Stimulated activated naive CD8-positive, alpha-beta T cell treated with anti-CD3 and anti-CD28 coated beads, Interleukin-15, Interleukin-2, amounts not matched to agents 100 U/mL and 50 U/mL, for 24 hours (primary cell): ENCODE measurements at regions not wholly inside any gene's neighbourhood (a gene's known extent, or its start where the extent isn't known, plus 50 kb on each side); places are given as distances from the start of the nearest gene placed in this dataset.
"Not testable (repeated sequence)": the region's sequence is repeated elsewhere in the genome, so short reads cannot be mapped to it uniquely, and the experiment has no call there.

Source experiments
- ATAC-seq: fragments of 150-1000 bp; cut with Tn5 transposase; one replicate; pipeline ENCODE4 v1.10.0; 2021
- DNase-seq: peaks from one replicate; pipeline ENCODE4 v3.0.0; 2021

DNA sequence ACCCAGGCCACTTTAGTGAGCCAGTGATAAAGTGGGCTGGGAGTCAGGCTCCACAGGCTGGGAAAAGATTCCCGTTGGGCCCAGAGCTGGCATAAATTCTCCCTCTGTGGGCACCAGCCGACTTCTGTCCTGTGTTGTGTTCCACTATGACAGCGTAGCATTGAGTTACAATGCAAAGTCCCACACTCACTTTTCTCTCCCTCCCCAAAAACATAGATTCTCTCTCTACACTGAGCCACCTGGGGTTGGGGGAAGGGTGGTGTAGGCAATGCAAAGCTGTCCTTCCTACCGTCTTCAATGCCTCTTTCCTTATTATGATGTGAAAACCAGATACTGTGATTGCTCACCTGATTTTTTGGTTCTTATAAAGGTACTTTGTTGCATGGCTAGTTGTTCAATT, 566.2 kb downstream of the RAPGEF2 start:
- DNase-seq (no peak), ATAC-seq (no peak)

DNA sequence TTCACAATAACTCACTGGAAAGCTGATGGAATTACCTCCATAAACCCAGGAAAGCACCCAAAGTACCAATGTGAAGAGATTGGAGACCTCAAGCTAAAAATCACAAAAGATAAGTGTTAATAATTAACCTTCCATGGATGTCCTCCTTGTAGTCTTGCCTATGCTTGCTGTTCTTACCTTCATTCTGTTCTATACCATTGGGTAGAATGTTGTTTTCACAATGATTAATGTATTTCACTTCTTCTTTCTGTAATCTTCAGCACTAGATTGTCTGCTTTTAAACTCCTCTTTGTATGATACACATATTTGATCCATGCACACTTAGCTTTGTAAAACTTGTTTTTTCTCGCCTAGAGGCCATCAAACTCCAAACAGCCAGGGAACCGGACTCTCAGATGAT, 570.3 kb downstream of the RAPGEF2 start:
- no peak for ATAC-seq
- DNase-seq, result no peak

DNA sequence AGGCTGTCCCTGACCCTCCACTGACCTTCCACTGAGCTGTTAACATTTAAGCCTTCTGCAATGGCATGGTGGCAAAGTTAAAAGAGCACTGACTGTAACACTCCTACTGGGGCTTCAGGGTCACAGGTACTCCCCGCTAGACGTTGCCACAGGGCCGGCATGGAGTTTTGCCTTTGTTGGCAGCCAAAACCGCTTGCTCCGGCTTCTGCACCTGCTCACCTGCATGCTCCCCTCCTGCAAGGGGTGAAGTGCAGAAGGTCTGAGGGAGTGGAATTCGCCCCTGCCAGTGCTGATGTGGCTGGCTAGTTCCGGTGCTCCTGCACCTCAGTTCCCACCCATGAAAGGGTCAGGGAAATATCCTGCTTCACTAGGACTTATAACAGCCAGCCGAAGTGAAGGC, 571.4 kb downstream of the RAPGEF2 start:
- ATAC-seq (no peak), DNase-seq (no peak)

DNA sequence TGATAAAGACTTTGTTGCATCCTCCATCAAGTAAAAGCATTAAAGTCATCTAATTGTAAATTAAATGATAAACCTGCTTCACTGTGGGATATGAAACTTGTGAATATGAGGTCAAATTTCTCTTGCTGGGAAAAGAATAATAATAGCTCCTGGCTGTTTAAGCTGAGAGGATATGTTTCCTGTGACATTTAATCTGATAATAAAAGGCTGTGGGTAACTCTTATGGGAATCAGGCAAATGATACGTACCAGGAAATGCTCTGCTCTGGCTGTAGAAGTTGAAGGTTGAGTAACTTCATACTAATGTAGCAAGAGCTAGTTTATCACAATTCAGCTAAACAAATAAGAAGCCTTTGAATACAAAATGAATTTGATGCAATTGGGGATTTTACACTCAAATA, 574.6 kb downstream of the RAPGEF2 start:
- no peak for ATAC-seq
- no peak for DNase-seq

DNA sequence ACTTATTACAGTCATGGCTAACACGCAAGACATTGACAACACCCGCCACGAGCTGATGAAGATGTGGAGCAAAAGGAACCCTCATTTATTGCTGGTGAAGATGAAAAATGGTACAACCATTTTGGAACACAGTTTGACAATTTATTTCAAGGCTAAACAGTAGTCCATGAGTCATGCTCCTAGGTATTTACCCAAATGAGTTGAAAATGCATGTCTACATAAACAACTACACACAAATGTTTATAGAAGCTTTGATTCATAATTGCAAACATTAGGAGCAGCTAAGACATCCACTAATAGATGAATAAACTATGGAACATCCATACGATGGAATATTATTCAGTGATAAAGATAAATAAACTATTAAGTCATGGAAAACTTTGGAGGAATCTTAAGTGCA, 580.1 kb downstream of the RAPGEF2 start:
- ATAC-seq, result no peak

DNA sequence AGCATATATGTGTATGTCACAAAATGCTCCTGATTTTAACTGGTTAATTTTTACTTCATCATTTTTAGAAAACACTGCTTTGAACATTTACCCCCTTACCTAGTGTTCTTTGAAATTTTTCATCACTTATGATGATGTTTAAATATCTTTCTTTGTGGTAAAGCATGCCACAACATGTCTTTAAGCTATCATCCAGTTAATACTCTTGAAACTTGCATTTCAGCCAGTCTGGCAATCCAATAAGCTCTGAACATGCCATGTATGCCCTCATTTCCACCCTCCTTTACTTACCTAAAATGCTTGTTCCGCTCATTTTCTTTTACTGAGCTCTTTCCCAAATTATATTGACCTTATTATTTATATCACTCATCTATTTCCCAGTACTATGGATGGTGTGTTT, 581.2 kb downstream of the RAPGEF2 start:
- ATAC-seq (no peak), DNase-seq (no peak)

More for the DNA sequence above, 580.1 kb downstream of the RAPGEF2 start:
- no peak for DNase-seq

DNA sequence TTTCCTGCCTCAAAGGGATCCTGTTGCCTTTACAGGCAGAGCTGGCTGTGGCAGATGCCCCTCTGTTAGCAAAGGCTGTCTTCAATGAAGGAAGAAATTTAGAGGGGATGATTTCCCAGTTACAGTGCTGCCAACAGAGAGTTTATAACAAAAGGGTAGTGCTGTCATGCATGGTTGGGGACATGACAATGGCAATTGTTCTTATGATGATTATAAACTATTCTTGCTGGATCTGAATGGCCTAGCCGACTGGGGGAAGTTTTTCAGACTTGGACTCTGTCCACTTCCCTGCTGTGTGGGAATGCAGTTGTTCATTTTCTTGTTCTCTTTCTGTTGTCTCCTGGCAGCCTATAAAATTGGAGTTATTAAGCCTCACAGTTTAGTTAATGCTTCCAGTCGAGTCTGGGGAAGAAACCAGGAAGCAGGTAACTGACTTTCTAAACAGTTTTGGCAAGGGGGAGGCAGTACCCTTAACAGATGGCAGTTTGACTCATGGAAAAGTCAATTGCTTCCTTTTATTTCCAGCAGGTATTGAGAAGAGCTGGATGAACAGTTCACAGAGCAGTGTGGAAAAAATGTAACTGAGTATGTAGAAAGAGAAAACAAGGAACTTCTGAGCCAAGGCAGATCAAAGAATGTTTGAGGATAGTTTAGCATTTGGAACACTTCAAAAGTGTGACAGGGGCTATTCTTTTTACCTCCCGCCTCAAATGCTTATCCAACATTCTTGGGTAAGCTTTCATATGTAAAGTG, 582.6 kb downstream of the RAPGEF2 start:
- DNase-seq, result no peak
- no peak for ATAC-seq

DNA sequence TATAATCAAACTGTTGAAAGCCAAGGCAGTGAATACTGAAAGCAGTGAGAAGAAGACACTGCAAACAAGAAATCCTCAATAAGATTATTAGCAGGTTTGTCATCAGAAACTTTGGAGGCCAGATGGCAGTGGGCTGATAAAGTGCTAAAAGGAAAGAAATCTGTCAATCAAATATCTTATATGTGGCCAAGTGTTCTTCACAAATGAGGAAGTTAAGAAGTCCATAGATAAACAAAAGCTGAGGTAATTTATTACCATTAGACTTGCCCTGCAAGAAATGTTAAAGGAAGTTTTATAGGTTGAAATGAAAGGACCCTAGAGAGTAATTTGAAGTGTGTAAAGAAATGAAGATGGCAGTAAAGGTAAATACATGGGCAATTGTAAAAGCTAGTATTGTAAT, 586.6 kb downstream of the RAPGEF2 start:
- ATAC-seq, result no peak
- DNase-seq, result no peak

DNA sequence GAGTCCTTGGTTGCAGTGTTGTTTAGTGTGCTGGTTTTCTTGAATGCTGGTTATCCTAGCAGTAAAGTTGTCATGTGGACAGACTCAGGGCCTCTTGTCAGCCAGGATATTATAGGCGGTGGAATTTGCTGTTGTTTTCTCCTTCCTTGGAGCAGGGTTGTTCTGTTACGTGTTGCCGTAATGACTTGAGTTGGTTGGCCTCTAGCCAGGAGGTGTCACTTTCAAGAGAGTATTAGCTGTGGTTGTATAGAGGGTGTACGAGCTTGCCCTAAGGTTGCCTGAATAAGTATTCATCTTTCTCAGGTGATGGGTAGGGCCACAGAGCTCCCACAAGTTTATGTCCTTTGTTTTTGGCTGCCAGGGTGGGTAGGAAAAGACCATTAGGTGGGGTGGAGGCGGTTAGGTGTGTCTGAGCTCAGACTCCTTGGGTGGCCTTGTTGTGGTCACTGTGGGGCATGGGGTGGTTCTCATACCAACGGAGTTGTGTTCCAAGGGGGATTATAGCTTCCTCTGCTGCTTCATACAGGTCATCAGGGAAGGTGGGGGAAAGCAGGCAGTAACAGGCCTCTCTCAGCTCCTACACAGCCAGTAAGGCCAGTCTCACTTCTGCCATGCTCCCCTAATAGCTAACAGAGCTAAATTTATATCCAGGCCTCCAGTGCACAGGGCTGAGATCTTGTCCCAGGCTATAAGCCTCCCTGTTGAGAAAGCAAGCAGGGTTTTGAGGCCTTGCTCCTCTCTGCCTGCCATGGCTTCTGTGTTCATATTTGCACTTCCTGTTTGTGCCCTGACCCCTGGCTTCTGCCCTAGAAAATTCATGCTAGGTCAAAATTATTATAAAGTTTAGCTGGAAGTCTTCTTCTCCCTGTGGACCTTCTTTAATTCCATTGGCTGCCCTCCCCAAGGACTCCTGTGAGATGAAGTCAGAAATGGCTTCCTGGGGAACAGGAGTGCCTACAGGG, 594.7 kb downstream of the RAPGEF2 start:
- ATAC-seq (no peak), DNase-seq (no peak)

DNA sequence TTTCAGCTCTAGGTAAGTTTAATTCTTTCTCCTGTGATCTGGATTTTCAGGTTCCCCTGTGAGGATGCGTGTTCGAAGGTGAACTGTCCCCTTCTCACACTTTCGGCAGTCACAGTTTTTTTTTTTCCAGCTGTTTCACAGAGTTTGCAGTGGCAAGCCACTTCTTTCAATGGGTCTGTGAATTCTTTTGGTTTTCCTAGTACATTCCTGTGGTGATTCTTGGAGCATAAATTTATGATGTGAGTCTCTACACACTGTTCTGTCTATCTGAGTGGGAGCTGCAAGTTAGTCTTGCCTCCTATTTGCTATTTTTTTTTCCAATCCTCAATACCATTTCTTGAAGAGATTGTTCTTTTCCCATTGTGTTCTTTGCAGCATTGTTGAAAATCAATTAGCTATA, 595.5 kb downstream of the RAPGEF2 start:
- DNase-seq (no peak), ATAC-seq (no peak)

DNA sequence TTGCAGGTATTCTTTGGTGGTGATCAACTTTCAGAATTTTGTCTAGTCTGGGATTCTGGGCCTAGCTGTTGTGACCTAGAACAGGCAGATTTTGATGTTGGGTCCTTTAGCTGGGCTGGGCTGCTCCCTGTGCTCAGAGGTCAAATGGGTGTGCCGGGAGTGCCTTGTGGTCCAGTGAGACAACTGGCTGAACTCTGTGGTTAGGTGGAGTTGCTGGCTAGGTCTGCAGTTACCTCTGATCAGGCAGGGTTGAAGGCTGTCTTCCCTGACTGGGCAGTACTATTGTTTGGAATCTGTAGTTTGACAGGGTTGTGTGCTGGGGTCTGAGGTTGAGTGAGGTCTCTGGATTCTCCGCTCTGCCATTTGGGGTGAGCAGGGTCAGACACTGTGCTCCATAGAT, 599.3 kb downstream of the RAPGEF2 start:
- DNase-seq (no peak), ATAC-seq (no peak)

DNA sequence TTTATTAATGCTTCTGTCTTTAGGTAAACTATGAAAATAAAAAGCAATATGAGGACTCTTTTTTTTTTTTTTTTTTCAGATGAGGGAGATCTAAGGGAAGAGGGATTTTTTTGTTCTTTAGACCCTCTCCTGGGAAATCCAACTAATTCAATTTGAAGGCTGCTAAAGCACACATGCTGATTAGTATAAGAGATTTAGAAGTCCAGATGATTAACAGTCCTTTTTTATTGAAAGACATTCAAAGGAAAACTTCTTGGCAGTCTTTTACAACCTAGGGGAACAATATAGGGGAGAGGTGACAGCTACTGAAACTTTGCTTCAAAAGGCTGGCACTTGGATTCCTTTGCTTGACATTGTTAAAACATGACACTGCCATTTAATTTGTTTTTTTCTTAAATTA, 602.5 kb downstream of the RAPGEF2 start:
- DNase-seq (no peak), ATAC-seq (no peak)

DNA sequence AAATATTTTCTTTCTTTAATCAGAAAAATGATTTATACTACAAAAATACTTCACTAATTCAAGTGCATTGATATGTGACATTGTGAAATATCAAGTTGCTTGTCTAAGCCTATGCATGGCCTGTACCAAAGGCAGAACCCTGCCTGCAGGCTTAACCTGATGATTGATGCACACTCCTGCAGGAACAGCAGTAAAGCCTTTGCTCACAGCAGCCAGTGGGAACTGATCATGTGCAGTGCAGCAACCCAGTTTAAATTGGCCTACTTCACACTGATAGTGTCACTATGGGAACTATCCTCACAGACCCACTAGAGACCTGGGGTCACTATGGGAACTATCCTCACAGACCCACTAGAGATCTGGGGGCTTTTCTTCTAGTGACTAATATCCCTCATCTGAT, 603.8 kb downstream of the RAPGEF2 start:
- no peak for DNase-seq
- no peak for ATAC-seq

DNA sequence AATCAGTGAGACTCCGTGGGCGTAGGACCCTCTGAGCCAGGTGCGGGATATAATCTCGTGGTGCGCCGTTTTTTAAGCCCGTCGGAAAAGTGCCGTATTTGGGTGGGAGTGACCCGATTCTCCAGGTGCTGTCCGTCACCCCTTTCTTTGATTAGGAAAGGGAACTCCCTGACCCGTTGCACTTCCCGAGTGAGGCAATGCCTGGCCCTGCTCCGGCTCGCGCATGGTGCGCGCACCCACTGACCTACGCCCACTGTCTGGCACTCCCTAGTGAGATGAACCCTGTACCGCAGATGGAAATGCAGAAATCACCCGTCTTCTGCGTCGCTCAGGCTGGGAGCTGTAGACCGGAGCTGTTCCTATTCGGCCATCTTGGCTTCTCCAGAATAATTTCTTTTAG, 612.3 kb downstream of the RAPGEF2 start:
- not testable (repeated sequence) for ATAC-seq, DNase-seq

DNA sequence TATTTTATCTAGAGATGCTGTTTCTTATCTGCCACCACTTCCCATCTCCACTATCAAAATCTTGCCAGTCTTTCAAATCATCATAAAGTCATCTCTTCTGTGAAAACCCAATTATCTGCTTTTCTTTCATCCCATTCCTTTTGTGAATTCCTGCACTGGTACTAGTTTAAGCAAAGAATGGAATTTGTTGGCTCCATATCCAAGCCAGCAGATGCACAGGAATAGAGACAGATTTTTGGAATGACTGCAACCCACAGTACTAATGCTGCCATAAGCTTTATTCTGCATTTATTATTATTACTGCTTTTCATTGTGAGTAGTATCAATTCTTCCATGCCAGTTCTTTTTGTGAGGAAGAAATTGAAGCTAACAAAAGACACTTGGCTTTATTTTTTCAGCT, 616.7 kb downstream of the RAPGEF2 start:
- ATAC-seq, result no peak
- no peak for DNase-seq

DNA sequence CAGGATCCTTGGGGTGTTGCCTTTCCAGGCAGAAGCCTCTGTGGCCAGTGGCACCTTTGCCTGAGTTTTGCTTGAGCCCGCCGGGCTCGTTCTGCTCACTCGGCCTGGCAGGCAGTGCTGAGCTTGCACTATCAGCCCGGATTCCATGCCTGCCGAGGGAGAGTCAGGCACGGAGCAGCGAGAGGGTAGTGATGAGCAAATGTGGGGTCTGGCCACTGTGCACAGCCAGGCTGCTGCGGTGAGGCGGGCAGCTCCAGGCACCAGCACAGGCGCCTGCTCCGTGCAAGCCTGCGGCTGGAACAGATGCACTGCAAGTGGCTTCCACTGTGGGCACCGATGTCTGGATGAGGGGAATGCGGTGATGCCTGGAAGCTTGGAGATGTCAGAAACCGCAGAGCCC, 619.2 kb downstream of the RAPGEF2 start:
- ATAC-seq (no peak), DNase-seq (no peak)

DNA sequence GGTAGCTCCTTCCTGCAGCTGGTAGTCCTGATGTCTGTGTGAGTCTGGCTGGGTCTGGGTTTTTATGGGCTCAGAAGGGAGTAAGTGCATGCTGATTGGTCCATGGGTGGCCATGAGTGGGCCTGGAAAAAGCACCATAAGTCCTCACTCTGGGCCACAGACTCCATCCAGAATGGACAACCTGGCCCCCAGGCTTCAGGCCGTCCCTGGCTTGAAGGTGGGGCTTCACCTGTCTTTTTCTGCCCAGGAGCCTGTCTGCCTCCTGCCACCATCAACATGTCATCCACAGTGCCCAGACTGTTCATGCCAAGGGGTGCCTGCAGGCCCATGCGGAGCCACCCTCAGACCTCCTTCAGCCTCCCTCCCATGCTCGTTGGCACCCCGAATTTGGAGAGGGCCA, 620.0 kb downstream of the RAPGEF2 start:
- DNase-seq (no peak), ATAC-seq (no peak)

DNA sequence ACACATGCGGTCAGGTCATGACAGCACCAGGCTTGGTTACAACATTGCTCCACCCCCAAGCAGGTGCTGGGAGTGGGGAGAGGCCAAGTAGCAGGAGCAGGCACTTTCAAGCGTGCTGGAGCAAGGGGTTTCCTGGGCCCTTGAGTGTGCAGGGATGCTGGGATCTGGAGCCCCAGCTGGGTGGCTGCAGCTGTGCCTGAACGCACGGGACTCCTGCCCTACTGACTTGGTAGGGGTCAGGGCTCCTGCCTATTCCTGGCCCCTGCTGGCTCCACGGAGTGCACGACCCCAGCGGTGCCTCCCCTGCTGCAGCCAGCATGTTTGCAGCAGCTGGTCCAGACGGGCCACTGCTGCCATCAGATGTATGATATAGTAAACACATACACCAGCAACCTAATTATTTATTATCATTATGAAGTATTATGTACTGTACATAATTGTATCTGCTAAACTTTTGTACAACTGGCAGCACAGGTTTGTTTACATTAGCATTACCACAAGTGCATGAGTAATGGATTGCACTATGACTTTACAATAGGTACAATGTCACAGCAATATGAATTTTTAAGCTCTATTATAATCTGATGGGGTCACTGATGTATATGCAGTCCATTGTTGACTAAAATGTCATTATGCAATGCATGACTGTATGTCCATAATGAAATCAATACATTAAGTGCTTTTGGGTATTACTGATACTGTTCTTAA, 620.6 kb downstream of the RAPGEF2 start:
- DNase-seq, result no peak
- no peak for ATAC-seq

DNA sequence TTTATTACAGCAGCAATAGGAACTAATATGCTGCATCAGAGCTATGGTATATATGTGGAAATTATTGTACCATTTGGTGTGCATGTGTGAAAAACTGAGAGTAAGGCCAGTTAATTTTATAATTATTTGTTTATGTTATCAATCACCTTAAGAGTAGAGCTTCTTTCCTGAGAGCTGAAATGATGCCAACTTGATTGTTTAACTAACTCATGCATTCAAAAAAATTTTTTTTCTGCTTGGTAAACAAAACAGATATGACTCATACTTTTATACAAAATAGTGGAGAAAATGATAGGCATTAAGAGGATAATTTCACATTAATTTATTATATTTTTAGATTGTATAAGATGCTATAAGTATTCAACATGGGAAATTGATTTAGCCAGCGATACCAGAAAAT, 622.7 kb downstream of the RAPGEF2 start:
- ATAC-seq, result no peak

DNA sequence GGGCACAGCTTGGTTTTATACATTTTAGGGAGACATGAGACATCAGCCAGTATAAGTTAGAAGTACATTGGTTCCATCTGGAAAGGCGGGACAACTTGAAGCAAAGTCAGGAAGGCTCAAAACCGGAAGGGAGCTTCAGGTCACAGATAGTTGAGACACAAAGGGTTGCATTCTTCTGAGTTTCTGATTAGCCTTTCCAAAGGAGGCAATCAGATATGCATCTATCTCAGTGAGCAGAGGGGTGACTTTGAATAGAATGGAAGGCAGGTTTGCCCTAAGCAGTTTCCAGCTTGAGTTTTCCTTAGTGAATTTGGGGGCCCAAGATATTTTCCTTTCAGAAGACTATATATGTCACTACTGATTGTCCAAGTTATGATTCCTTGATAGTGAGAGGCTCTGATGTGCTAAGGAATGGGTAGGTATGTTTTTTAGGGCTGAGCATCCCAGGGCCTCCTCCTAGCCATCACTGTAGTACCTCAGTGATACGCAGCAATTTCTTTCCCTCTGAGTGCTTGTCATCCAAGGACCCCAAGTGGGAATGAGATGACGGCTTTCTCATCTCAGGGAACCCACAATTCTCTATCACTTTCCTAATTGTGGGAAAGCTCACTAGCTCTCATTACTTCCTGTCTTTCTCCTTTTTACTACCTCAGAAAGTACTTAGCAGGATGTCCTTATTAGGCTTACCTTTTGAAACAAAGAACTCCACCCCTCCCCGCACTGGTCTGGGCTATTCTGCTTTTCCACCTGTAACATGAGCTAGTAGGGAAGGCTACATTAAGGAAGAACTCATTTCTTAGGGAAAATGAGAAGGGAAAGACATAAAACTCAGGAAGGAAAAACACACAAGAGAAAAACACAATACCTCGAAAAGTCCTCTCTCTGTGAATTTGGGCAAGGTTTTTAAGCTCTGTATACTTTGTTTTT, 632.7 kb downstream of the RAPGEF2 start:
- ATAC-seq, result no peak
- DNase-seq, result no peak

More for the DNA sequence above, 622.7 kb downstream of the RAPGEF2 start:
- no peak for DNase-seq

DNA sequence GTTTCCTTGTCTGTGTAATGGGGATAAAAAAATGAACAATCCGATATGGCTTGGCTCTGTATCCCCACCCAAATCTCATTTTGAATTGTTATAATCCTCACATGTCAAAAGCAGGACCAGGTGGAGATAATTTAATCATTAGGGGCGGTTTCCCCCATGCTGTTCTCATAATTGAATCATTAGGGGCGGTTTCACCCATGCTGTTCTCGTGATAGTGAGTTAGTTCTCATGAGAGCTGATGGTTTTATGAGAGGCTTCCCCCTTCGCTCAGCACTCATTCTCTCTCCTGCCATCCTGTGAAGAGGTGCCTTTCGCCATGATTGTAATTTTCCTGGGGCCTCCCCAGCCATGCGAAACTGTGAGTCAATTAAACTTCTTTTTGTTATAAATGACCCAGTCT, 633.5 kb downstream of the RAPGEF2 start:
- ATAC-seq (no peak), DNase-seq (no peak)

DNA sequence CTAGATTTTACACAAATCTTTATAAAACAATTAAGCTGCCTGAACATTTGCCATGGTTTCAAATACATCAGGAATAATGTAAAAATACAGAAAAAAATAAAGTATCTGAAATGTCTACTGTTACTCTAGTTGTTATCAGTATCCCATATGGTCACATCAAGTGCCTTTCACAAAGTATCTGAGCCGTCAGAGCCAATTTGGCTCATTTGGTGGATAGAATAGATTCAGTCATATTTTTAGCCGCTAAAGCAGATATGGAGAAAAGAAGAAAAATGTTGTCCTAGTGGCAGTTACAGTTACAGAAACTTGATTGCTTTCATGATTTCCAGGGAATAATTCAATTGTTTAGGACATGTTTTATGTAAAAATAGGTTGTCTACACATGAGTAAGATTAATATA, 641.1 kb downstream of the RAPGEF2 start:
- ATAC-seq (no peak), DNase-seq (no peak)
